IMR-90 (cell line): ENCODE measurements at regions not wholly inside any gene's neighbourhood (a gene's known extent, or its start where the extent isn't known, plus 50 kb on each side); places are given as distances from the start of the nearest gene placed in this dataset.

ENCODE experiments used
- CHD1 ChIP-seq: IDR thresholded peaks from 2 replicates; pipeline ENCODE4 v1.6.1; 2012; ENCODE audit warnings: low read depth, low read length, improper control_type of control experiment
- CTCF ChIP-seq: conservative IDR thresholded peaks from 2 replicates; pipeline ENCODE4 v1.5.1; 2012; ENCODE audit warnings: mild to moderate bottlenecking, low read depth, low read length, improper control_type of control experiment
- MXI1 ChIP-seq: IDR thresholded peaks from 2 replicates; pipeline ENCODE4 v1.6.1; 2012; ENCODE audit warnings: low read depth, mild to moderate bottlenecking, low read length, moderate library complexity, borderline replicate concordance
- POLR2A ChIP-seq: IDR thresholded peaks from 2 replicates; pipeline ENCODE4 v1.6.1; 2012; ENCODE audit warnings: mild to moderate bottlenecking, low read depth, low read length
- RAD21 ChIP-seq: IDR thresholded peaks from 2 replicates; pipeline ENCODE4 v1.6.1; 2012; ENCODE audit warnings: low read length, improper control_type of control experiment
- RFX5 ChIP-seq: IDR thresholded peaks from 2 replicates; pipeline ENCODE4 v1.8.0; 2012; ENCODE audit warnings: low read depth, mild to moderate bottlenecking, low read length, moderate library complexity
- SMC3 ChIP-seq: fragments of 150-350 bp; IDR thresholded peaks from 2 replicates; pipeline ENCODE4 v1.6.1; 2016; ENCODE audit warnings: low read depth, mild to moderate bottlenecking, antibody characterized with exemption, low read length, moderate library complexity

GRCh38 chr16:35560637-35560984 is 2101.2 kb downstream of the TP53TG3F start:
- TF ChIP-seq CTCF (no peak), SMC3 (no peak), RFX5 (no peak), RAD21 (no peak), MXI1 (no peak), POLR2A (no peak), CHD1 (no peak)
